Lower lobe of right lung (tissue), 2 donors: ENCODE measurements at regions not wholly inside any gene's neighbourhood (a gene's known extent, or its start where the extent isn't known, plus 50 kb on each side); places are given as distances from the start of the nearest gene placed in this dataset.

ENCODE experiments used
- ATAC-seq, 2 donors: fragments of 200-7000 bp; cut with Tn5 transposase; one replicate each; pipeline ENCODE4 v1.9.1; 2020 to 2022; ENCODE audit warnings: mild to moderate bottlenecking in 2 of 2, moderate library complexity in 2 of 2
- DNase-seq: peaks from one replicate; pipeline ENCODE4 v3.0.0-alpha.2; 2020
- H3K27ac ChIP-seq: fragments of 200-600 bp; one replicate; pipeline ENCODE4 v1.8.0; 2022
- H3K27me3 ChIP-seq: fragments of 200-600 bp; one replicate; pipeline ENCODE4 v1.8.0; 2022; ENCODE audit warnings: low read depth
- H3K36me3 ChIP-seq: fragments of 200-600 bp; one replicate; pipeline ENCODE4 v1.8.0; 2022; ENCODE audit warnings: mild to moderate bottlenecking
- H3K4me1 ChIP-seq: fragments of 200-600 bp; one replicate; pipeline ENCODE4 v1.8.0; 2022
- H3K4me3 ChIP-seq: fragments of 200-600 bp; one replicate; pipeline ENCODE4 v1.8.0; 2022; ENCODE audit warnings: mild to moderate bottlenecking
- H3K9me3 ChIP-seq: fragments of 200-600 bp; one replicate; pipeline ENCODE4 v1.8.0; 2022
- CTCF ChIP-seq: fragments of 200-600 bp; IDR thresholded peaks from one replicate; pipeline ENCODE4 v1.8.0; 2022; ENCODE audit warnings: antibody characterized with exemption, mild to moderate bottlenecking
- intact Hi-C: fragments of 100-400 bp; cut with DNase I; formaldehyde crosslinking; loops from one replicate; pipeline ENCODE4 v1.11.0; 2022
- donor health status: DM: no; HTN: yes; CAD: no; lungs with severe emphysema.

- TF ChIP-seq CTCF: no peak
- ATAC-seq (peak; percentile 76 to 82), DNase-seq (no peak)
- no peak overlapping the region for H3K27ac ChIP-seq
- peaks cover 3% of the 10 kb centered on the region for H3K4me1 ChIP-seq
- intact Hi-C loops: no loop called here
- no peak overlapping the region for H3K4me3 ChIP-seq
- no peaks in the 10 kb centered on the region for H3K36me3 ChIP-seq
- no peaks in the 10 kb centered on the region for H3K9me3 ChIP-seq
- H3K27me3 ChIP-seq: no peaks in the 10 kb centered on the region
Observed at GRCh38 chr21:38897532-38898421, 92.0 kb downstream of the ETS2 start.

GRCh38 chr21:38894899-38895298 lies 89.2 kb downstream of the ETS2 start:
- Histone ChIP-seq H3K4me3 (no peak overlapping the region), H3K27ac (no peak overlapping the region), H3K4me1 (peaks cover 3% of the 10 kb centered on the region), H3K36me3 (no peaks in the 10 kb centered on the region), H3K27me3 (no peaks in the 10 kb centered on the region), H3K9me3 (no peaks in the 10 kb centered on the region)
- no peak for TF ChIP-seq CTCF
- DNase-seq: no peak
- intact Hi-C loops: no loop called here
- no peak for ATAC-seq

GRCh38 chr21:38888991-38889561 lies 83.3 kb downstream of the ETS2 start:
- Histone ChIP-seq H3K9me3 (peaks cover 20% of the 10 kb centered on the region), H3K4me3 (no peak overlapping the region), H3K36me3 (no peaks in the 10 kb centered on the region), H3K27me3 (no peaks in the 10 kb centered on the region), H3K4me1 (no peaks in the 10 kb centered on the region), H3K27ac (no peak overlapping the region)
- intact Hi-C loops: no loop called here
- no peak for ATAC-seq
- no peak for TF ChIP-seq CTCF
- DNase-seq: no peak

- ATAC-seq (no peak), DNase-seq (no peak)
- no peaks in the 10 kb centered on the region for H3K27me3 ChIP-seq
- no peaks in the 10 kb centered on the region for H3K4me1 ChIP-seq
- intact Hi-C loops: no loop called here
- no peak for TF ChIP-seq CTCF
- H3K36me3 ChIP-seq: no peaks in the 10 kb centered on the region
- H3K9me3 ChIP-seq: peaks cover 20% of the 10 kb centered on the region
- no peak overlapping the region for H3K4me3 ChIP-seq
- no peak overlapping the region for H3K27ac ChIP-seq
Observed at GRCh38 chr21:38887749-38888148, 82.0 kb downstream of the ETS2 start.

- H3K9me3 ChIP-seq: peaks cover 20% of the 10 kb centered on the region
- H3K4me1 ChIP-seq: no peaks in the 10 kb centered on the region
- intact Hi-C loops: no loop called here
- no peak for TF ChIP-seq CTCF
- H3K27me3 ChIP-seq: no peaks in the 10 kb centered on the region
- H3K27ac ChIP-seq: no peak overlapping the region
- H3K36me3 ChIP-seq: no peaks in the 10 kb centered on the region
- ATAC-seq: no peak
- no peak for DNase-seq
- no peak overlapping the region for H3K4me3 ChIP-seq
Observed at GRCh38 chr21:38887062-38887686, 81.4 kb downstream of the ETS2 start.
